NOMO-1 treated with dmso at 0.1 percent for 144 hours (cell line): ENCODE measurements at regions not wholly inside any gene's neighbourhood (a gene's known extent, or its start where the extent isn't known, plus 50 kb on each side); places are given as distances from the start of the nearest gene placed in this dataset.
A peak's percentile ranks its signal among the peaks of the same experiment; 100 is the strongest.

ENCODE experiments used
- DNase-seq: peaks from one replicate; lab custom pipeline; 2025; ENCODE audit not compliant: unreplicated experiment; lab: John Stamatoyannopoulos, UW

DNA sequence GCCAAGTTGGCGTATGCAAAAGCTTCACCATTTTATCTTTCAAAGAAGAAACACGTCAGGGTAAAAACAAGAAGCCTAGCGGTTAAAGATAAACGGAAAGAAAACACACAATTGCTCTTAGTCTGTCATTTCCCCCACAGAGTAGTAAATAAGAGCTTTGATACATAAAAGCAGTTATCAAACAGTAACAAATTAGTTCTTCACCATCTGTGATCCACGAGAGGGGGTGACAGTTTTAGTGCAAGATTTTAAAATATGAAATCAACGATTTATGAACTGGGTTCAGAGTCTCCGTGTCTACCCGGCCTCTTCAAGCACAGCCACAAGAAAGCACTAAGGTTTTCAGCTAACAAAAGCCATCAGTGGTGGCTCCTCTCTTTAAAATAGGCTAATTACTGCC lies 703.9 kb upstream of the ID2 start:
- DNase-seq: no peak

DNA sequence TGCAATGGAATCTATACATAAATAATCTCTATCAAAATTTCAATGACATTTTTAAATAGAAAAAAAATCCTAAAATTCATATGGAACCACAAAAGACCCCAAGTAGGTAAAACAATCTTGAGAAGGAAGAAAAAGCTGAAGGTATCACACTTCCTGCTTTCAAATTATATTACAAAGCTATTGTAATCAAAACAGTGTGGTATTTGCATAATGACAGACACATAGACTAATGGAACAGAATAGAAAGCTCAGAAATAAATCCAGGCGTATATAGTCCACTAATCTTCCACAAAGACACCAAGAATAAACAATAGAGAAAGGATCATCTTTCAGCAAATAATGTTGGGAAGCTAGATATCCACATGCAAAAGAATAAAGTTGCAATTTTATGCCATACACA lies 699.8 kb upstream of the ID2 start:
- DNase-seq: no peak

DNA sequence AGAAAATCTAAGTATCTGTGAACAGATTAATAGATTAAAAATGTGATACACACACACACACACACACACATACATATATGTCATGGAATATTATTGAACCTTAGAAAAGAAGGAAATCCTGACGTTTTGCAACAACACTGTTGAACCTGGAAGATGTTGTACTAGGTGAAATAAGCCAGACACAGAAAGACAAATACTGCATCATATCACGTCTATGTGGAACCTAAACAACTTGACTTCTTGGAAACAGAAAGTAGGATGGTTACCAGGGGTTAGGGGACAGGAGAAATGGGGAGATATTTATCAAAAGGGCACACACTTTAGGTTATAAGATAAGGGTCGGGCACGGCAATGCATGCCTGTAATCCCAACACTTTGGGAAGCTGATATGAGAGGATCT lies 698.4 kb upstream of the ID2 start:
- no peak for DNase-seq

DNA sequence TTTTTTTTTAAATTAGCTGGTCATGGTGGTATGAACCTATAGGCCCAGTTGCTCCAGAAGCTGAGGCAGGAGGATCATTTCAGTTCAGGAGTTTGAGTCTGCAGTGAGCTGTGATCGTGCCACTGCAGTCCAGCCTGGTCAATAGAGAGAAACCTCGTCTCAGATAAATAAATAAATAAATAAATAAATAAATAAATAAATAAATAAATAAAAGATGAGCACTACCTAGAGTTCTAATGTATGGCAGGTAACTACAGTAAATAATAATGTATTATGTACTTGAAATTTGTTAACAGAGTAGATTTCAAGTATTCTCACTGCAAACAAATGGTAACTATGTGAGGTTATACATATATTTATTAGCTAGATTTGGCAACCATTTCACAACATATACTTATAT lies 697.9 kb upstream of the ID2 start:
- no peak for DNase-seq

DNA sequence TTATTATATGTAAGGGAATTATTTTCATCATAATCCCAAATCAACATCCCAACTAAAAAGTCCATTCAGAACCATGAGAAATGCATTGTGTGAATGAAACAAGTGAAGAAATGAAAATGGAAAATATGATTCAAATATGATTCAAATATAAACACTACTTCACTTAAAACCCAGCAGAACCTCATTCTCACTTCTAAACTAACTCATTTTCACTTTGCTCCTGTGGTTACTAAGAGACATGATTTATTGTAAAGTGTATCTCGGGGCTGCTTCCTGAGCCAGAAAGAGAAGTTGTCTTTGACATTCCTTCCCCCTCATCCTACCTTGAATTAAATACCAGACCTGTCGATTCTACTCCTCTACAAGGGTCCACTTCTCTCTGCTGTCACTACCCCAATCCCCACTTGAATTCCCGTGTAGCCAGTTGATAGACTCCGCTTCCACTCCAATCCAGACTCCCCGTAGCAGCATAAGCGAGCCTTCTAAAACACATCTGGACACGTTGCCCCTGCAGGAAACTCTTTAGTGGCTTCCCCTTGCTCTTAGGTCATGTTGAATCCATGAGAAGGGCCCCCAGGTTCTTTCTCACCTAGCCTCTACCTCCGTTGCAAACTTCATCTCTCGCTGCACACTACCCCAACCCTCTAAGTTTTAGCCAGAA lies 697.0 kb upstream of the ID2 start:
- peak; percentile 4 for DNase-seq

DNA sequence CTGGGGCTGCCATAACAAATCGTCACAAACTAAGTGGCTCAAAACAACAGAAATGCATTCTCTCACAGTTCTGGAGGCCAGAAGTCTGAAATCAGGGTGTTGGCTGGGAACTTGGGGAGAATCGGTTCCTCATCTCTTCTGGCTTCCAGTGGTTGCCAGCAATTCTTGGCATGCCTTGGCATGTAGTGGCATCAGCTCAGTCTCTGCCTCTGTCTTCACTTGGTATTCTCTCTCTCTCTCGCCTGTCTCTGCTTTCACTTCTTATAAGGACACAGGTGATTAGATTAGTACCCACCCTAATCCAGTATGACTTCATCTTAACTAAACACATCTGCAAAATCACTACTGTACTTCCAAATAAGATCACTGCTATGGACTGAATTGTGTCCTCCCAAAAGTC lies 695.4 kb upstream of the ID2 start:
- DNase-seq: no peak

DNA sequence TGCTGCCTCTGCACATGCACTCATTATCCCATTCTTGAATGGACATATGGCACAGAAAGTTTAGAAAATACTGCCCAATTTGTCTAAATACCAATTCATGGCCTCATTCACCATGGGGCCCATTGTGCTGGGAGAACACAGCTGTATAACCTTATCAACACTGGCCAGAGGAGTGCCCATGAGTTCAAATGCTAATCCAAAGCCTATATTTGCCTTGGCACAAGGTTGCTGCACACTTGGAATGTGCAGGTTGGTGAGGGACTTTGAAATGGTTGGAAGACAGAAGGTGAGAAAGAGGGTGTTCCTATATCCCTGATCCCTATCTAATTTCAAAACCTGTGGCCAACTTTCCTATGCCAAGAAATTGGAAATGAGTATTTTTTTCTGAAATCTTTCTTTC lies 693.9 kb upstream of the ID2 start:
- no peak for DNase-seq

DNA sequence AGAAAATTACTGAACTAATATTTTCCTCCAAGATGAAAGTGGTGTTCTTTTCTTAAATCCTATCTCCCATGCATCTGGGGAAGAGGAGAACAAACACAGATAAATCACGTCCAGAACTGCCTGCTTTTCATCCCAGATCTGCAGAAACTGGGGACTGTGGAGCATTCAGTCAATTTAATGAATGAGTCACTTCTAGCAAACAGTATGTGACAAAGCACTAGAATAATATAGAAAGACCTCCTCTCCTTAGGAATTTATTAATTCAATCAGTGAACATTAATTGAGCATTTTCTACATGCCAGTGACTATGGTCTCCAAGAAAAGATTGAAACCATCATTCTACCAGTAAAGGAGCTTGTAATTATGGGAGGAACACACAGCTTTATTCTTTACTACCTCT lies 693.4 kb upstream of the ID2 start:
- DNase-seq: no peak

DNA sequence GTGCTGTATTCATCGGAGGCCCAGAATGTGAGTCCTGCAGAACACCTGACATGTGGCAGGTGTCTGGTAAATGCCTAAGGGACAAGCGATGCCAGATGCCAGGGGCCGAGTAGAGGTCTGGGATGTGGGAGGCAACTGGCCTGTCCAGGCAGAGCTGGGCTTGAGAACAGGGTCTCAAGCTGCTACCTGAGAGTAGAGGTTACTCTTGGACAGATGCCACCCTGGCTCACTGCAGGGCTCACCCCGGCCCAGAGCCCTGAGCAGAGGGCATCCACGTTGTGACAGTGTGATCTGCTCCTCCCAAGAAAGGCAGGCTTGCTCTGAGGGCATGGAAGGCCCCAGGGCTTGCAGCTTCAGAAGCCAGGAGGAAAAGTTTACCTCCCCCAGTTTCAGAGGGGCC lies 692.0 kb upstream of the ID2 start:
- no peak for DNase-seq

DNA sequence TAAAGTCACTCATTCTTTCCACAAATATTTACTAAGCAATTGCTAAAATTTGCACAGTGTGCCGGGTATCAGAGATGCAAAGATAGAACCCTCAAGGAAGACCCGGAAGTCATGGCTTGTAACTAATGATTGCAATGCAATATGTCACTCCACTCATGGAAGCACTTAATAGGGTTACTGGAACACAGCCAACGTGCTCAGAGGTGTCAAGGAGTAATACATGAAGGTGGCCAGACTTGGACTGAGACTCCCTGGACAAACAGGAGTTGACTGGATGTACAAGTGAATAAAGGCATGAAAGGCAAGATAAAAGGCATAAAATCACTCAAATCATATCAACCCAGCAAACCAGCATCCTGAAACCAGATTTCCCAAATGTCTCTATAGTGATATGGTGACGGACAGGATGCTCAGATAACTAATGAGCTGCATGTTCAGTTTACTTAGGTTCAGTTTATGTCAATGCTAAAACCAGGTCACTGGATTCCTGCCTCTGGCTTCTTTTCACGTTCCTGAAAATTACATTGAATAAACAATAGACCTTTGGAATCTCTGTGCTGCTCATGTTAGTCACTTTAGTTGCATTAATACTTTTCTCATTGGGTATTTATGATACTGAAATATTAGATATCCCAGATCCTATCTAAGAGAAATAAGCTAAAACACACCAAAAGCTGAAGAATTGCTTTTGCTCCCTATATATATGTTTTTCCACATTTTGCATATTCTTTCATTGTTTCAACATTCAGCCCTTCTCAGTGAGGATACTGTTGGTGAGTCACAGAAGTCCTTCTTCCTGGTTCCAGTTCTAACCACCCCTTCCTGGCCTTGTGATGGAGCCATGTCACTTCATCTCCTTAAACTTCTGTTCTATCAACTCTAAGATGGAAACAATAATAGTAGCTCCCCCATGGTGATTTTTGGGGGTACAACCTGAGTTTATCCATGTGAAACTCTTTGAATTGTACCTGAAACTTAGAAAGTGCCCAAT lies 688.9 kb upstream of the ID2 start:
- DNase-seq: no peak

DNA sequence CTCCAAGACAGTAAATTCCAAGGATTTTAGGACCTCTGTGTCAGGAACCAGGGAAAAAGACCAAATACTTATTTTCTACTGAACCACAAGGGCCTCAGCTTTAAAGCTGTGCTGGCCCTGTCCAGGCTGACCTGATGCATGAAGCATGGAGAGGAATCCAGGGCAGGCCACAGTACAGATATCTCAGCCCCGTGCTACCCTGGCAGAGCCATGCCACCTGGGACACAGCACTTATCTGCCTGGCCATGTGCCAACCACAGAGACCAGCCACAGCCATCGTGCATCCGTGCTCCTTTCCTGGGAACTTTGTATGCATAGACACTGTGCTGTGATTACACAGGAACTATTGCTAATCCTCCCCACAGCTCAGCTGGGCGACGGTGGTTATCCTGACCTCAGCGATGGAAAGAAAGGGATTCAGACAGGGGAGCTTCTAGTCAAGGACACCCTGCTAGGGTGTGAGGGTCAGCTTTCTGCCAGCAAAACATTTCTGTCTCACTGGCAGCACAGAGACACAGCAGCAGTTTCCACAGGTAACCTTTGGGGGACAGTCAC lies 687.4 kb upstream of the ID2 start:
- DNase-seq: no peak

DNA sequence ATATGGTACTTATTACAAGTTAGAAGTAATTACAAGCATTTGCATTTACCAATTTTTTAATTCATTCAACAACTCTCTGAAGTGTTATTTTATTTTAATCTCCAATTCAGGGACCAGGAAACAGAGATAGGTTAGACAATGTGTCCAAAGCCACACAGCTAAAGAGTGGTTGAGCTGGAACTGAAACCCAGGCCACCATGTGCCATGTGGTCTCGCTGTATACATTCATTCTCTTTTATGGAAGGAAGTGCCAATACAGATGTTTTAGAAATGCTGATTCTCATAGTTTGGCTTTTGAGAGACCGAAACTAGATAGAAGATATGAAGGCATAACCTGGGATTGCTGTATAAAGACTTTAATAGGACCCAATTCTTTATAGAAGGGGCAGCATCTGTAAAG lies 684.6 kb upstream of the ID2 start:
- no peak for DNase-seq

DNA sequence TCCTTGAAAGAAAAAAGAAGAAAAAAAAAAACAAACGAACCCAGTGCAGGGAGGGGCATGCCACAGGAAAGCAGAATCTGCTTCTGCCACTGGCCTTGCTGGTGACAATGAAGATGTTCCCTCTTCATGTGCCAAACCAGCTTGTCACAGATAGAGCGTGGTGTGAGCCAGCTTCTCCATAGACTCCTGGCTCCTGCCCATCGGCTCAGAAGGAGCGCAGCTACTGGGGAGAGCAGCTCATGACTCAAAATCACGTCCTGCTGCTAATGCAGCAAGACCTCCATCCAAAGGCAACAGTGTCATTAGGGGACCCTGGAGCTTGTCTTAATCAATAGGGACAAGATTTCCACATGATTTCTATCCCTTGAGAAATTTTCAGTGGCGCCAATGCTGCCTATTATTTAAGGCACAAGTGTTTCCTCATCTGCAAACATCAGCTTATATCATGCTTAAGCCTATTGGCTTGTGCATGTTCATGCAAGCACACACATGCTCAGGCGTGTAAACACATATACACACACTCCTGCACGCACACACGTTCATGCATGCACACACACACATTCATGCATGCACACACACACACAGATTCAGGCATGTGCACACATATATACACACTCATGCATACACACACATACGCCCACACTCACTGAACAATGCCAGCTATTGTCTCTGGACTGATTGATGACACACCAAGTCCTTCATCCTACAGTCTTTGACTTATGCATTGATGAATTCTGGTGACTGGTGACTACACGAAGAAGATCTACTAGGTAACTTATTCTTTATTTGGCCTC lies 682.0 kb upstream of the ID2 start:
- DNase-seq: no peak

DNA sequence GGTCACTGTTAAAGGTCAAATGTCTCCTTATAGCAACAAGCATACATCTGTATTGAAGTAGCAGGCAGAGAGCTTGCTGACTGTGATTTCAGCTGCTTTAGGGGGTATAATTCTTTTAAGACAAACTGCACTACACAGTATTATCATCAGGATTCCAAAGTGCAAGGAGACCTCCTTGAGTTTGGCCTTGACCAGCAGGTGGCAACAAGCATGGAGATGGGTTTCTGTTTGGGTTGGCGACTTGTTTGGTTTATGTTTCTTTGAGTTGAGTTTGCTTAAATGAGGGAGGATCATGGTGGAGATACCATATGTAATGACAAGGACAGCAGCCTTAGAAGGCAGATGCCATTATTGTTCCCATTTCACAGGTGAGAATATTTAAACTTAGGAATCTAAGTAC lies 681.0 kb upstream of the ID2 start:
- DNase-seq: no peak

DNA sequence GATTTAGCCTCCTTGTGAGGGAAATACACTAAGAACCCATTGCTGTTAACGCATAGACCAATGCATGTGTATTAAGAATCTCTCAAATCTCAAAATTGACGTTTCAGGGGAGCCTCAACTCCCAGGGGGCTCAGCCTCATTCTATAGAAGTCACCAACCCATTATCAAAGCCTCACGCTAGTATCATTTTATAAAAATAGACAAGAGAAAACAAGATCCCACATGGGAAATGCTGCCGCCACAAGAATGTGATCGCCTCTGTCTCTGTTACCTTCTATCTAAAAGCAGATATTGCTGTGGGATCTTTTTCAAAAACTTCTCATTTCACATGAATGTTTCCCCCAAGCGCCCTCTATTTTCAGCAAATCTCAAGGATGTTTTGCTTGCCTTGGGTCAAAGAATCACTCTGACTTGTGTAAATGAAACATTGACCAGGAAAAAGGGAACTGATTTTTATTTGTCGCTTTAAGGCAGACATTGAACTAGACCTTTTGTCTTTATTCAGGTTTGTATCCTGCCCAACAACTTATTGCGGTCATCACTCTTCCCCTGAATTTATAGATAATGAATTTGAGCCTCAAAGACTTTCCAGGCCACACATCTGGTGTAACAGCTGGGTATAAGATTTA lies 679.0 kb upstream of the ID2 start:
- no peak for DNase-seq

DNA sequence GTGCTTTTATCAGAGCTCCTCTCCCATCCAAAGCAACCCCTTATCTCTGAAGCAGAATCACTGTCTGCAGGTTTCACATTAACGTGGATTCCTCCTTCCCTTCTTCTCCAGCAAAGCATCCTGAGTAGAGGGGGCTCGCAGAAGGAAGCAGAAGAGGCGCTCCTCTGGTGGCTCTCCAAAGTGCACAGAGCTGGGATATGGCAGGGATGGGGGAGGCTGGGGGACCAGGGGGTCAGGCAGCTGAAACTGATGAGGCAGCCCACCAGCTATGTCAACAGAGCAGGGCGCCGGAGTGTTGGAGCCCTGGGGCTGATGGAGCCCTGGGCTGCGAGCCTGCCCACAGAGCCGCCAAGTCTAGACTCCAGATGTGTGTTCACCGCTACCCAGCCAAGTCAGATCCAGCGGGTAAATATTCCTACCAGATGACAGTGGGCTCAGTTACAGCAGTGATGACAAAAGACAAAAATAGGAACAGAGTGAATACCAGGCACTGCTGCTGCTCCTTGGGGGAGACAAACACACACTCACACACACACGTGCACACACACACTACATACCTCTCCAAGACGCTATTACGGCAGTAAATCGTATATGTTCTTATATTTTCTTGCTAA lies 678.3 kb upstream of the ID2 start:
- no peak for DNase-seq

DNA sequence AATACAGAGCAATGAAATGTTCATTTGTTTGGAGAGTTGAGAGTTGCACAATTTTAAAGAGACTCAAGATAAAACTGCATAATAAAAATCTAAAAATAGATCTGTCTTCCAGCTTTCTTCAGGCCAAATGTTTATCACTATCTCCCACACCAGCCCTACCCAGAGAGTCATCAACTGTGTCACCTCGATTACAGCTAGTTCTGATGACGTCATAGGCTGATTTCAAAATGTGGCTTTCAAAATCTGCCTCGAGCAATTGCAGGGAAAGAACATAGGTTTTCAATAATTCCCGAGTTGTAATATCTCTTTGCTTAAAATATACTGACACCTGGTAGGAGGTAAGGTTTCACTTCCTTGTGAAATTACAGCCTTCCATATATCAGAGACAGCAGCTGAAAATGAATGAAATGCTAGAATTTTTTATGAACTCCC lies 677.6 kb upstream of the ID2 start:
- DNase-seq: no peak

DNA sequence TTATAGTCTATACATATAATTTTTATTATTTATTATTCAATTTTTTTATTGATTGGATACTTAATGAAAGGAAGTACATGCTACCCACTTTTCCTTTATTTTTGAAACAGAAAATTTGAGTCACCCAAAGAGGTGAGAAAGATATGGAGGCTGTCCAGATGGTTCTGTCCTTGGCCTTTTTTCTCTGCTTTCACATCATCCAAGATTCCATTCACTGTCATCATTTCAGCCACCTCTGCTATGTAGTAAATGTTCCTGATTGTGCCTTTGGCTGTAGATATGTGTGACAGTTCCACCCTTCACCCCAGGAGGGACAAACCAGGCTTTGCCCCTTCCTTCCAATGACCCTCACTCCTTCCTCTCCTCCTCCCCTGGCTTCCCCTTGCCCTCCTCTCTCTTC lies 675.7 kb upstream of the ID2 start:
- DNase-seq: no peak

DNA sequence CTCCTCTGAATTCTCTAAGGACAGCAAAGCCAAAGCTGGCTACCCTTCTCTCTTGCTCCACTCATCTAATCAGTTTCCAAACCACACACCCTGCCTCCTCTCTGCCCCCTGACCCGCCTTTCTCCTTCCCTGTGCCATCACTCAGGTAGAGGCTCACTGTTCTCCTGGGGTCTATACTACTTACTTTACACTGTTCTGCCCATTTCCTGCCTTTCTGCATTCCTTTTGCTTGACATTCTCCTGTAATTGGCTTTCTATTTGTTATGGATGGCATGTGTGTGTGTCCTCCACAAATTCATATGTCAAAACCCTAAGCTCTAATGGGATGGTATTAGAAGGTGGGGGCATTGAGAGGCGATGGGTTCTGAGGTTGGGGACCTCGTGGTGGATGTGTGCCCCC lies 675.2 kb upstream of the ID2 start:
- DNase-seq: no peak

DNA sequence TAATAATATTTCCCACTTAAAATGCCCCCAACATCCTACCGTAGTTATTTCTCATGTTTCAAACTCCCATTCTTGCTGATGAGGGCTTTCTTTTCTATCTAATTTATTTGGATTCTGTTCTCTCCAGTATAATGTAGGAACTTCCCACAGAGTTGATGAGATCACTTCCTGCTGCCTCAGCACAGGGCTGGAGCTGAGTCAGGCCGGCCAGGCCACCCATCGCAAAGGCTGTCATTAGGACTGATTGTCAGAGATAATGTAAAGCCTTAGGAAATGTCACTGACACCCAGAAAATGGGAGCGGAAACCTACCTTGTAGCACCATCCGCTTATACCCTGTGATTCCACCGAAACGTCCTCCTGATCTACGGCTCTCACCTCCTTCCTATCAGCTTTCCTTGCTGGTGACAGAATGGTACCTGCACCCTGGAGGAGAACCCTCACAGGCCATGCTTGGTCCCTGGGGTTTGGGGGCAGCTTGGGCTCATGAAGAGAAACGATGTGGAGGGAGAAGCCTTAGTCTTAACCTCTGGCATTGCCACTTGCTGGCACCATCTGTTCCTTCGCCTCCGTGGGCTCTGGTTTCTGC lies 672.8 kb upstream of the ID2 start:
- no peak for DNase-seq
